ENCODE measurements at regions not wholly inside any gene's neighbourhood (a gene's known extent, or its start where the extent isn't known, plus 50 kb on each side); places are given as distances from the start of the nearest gene placed in this dataset.

GRCh38 chr3:148331081-148331846, 366.4 kb upstream of the AGTR1 start:
- DNase-seq = no peak

DNA sequence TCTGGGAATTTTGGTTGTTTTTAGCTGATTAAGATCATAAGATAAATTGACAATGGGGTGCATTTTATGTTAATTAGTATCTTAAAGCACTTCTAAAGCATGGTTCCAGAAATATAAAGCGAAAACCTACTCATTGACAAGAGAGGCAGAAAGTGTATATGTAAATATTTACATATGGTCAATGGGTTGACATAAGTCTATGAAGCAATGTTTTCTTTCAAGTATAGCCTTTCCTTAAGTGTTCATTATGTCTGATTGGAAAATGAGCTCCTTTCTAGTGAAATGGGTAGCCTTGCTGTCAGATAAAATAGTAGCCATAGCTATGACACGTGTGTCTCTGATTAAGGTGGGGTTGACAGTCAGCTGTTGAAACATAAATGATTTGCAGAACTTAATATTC, 365.2 kb upstream of the AGTR1 start:
- no peak for DNase-seq

GRCh38 chr3:148333091-148333490, 364.6 kb upstream of the AGTR1 start:
- DNase-seq = no peak

DNA sequence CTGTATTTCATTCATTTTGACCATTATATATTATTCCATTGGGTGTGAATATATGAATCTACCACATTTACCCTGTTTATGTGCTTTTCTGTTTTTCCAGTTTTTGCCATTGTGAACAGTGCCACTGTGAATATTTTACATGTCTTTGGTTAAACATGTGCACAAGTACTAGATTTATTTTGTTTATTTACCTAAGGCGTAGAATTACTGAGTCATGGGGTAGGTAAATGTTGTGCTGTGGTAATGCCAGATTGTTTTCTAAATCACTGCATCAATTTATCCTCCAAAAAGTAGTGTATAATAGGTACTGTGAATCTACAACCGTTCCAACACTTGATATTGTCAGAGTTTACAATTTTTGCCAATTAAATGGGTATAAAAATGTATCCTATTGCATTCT, 362.1 kb upstream of the AGTR1 start:
- DNase-seq = no peak

GRCh38 chr3:148343416-148343815, 354.3 kb upstream of the AGTR1 start:
- DNase-seq = no peak

DNA sequence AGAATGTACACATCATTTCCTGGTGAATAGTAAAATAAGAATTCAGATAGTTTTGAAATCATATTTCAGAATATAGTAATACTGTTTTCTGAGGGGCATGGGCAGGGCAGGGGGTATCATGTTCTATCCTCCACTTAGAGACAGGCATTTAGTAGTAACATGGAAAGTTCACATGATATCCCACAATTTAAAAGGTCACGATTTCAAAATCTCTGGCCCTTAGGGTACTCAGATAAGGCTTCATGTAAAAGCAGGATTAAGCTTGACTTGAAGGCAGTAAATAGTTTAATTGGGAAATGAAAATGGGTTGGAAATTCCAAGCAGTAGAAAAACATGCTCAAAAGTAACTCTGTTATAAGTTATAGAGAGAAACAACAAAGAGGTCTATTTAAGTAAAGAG, 353.2 kb upstream of the AGTR1 start:
- DNase-seq = no peak

- no peak for DNase-seq
Observed at GRCh38 chr3:148360051-148360450, 337.7 kb upstream of the AGTR1 start.

- DNase-seq = peak; percentile 42
Observed at GRCh38 chr3:148366743-148367410, 330.8 kb upstream of the AGTR1 start.

GRCh38 chr3:148367756-148368155, 329.9 kb upstream of the AGTR1 start:
- no peak for DNase-seq

DNA sequence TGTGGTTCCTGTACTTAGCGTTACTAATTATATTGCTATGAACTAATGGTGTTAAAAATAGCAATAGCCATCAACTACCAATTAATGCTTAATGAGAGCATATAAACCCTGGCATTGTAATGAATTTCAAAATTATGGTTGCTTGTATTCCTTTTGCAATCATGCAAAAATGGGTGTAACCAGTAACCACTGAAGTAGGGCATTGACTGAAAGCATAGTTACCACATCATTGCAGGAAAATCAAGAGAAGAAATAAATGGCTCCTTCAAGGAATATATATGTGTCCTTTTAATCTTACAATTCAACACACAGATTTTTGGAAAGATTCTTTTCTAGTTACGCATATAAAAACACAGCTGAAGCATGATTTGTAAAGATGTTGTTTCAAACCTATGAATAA, 328.3 kb upstream of the AGTR1 start:
- DNase-seq = no peak

GRCh38 chr3:148372206-148372875, 325.4 kb upstream of the AGTR1 start:
- no peak for DNase-seq

DNA sequence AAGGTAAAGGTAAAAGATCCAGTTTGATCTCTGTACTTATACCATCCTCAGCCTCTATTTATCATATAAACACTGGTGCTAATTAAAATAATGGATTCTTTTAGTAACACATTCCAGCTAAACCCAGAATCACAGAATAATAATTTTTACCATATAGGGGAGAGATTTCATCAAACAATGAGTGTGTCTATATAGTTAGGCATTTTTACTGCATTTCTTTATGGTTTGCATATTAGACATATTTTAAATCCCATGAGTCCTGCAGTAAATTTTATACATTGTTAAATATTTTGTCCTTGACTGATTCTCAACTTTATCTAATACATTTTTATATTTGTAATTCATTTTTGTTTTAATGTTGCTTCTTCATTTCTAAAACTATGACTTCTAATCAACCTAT, 323.7 kb upstream of the AGTR1 start:
- no peak for DNase-seq

GRCh38 chr3:148379763-148380382, 317.8 kb upstream of the AGTR1 start:
- DNase-seq = peak; percentile 33

DNA sequence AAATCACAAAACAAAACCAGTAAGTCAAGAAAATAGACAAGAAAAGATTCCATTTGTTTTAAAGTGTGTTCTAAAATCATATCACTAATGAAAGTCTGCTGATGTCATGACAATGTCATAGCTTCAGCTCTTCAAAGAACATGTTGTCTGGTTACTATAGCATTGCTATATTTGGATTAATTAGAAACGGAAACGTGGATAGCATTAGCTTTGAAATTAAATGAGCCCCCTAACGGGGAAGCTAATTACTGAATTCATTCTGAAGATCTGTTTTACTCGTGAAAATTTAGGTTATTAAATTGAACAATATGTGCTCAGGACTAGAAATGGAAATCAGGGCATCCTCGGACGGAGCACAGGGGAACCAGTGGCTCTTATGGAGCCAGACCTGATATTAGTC, 316.7 kb upstream of the AGTR1 start:
- DNase-seq = no peak

DNA sequence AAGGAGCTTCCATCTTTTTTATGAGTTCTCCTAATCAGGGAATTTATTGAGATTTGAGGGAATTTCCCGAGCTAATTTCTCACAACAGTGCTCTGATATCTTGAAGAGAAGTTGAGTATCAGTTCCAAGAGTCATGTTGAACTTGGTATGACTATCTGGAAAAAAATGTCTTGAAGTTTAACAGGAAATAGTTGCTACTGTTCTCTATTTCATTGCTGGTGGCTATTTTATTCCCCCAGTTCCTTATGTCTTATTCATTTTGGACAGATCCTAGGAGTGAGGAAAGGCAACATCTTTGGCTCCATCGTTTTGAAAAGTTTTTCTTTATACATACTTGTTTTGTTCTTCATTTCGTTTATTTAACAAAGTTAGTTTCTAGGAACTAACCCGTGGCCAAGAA, 307.8 kb upstream of the AGTR1 start:
- DNase-seq = no peak

DNA sequence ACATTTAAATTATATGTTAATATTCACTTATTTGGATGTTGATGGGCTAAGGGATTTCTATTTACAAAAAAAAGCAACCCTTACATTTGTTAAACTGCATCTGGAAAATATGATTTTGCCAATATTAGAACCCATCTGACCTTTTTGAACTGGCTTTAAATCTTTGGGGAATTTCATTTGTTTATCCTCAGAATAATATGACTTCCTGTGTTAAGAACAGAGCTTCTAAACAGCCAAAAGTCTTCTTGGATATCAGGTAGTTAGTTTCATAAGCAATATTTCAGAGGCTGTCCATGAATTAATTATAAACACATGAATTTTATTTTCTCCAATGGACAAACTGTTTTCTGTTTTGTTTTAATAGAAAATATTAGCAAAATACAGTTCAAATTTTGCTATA, 301.9 kb upstream of the AGTR1 start:
- no peak for DNase-seq

GRCh38 chr3:148400754-148401153, 296.9 kb upstream of the AGTR1 start:
- DNase-seq = no peak

DNA sequence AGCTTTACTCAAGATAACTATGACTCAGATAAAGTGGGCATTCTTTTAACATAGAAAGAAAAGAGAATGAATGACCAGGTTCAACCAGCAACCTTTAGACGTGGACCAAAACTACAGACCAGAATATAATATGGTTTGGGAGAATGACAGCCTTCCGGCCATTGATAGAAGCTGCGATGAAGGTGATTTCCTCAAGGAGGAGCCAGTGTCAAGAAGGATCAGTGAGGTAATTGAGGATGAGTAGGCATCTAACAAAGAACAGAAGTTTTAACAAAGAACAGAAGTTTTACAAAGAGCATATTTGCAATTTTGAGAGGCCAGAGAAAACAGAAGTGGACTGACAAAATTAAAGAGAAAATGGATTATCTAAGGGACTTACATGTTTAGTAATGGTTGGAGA, 289.0 kb upstream of the AGTR1 start:
- DNase-seq = no peak

DNA sequence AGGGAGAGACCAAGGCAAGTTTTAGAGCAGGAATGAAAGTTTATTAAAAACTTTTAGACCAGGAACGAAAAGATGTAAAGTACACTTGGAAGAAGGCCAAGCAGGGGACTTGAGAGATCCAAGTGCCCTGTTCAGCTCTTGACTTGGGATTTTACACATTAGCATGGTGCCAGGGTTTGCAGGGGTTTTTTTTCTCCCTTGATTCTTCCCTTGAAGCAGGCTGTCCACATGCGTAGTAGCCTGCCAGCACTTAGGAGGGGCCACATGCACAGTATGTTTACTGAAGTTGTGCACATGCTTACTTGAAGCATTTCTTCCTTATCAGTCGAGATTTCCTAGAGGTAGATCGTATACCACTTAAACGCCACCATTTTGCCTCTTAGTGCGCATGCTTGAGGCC, 277.5 kb upstream of the AGTR1 start:
- no peak for DNase-seq

- DNase-seq = no peak
Observed at GRCh38 chr3:148428862-148429605, 268.7 kb upstream of the AGTR1 start.

DNA sequence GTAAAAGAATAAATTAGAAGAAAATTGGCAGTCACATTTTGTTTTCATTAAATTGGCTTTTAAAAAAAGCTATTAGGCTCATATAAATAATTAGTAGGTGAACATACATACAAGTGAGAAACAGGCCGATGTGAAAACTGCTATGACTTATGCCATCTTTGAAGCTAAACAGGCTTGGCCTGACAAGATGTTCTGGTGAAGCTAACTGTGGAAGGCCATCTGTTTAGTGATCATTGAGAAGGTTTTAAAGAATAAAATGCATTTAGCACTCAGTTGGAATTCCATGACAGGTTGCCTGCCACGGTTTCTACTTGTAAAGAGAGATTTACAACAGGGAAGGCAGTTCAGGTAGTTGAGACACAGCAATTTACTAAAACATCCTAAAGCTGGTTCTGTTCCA, 264.0 kb upstream of the AGTR1 start:
- no peak for DNase-seq

- DNase-seq = no peak
Observed at GRCh38 chr3:148435534-148435933, 262.2 kb upstream of the AGTR1 start.

DNA sequence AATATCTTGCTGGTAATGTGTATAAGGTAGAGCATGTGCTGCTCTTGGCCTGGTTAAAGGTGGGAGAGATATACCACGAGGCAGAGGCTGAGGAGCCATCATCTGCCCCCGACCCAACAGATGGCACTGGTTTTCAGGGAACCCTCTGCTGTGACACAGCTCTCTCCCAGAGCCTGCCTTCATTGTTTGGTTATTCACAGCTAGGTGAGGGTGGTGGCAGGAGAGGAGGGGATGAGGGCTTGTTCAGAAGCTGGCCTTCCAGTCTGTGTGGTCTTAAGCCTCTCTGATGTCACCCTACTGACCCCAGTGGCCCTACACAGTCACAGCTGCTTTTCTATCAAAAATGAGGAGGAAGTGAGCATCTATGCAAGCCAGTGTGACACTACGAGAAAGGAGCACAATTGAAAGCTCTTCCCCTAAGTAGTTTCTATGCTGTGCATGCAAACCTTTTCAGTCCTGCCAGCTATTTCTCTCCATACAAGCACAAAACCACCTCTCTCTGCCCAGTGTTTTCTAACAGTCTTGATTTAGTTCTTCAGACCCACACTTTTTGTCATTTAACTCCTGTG, 258.4 kb upstream of the AGTR1 start:
- no peak for DNase-seq
